ENCODE measurements at regions not wholly inside any gene's neighbourhood (a gene's known extent, or its start where the extent isn't known, plus 50 kb on each side); places are given as distances from the start of the nearest gene placed in this dataset.

GRCh38 chr15:30770759-30771158 lies 133.0 kb upstream of the FAN1 start:
- Histone ChIP-seq H2AFZ (ENCODE audit: low read depth) (no peak overlapping the region), H3K9me3 (no peaks in the 10 kb centered on the region), H3K27me3 (ENCODE audit: insufficient read depth) (no peaks in the 10 kb centered on the region), H3K27ac (ENCODE audit: low read depth in 2 of 2, low read length in 1 of 2) (no peak overlapping the region), H3K36me3 (replicated peaks in 1 of 2; ENCODE audit: control insufficient read depth in 1 of 2, insufficient read depth in 2 of 2, low read length in 1 of 2) (peaks cover 0 to 6% of the 10 kb centered on the region in 2 experiments), H3K79me2 (ENCODE audit: insufficient read depth) (no peaks in the 10 kb centered on the region), H3K4me1 (ENCODE audit: control insufficient read depth in 1 of 2, insufficient read depth in 2 of 2, low read depth in 1 of 2, low read length in 1 of 2) (no peaks in the 10 kb centered on the region), H3F3A (replicated peaks; ENCODE audit: insufficient read depth) (no peaks in the 10 kb centered on the region), H3K4me3 (ENCODE audit: low read depth in 2 of 2, low read length in 1 of 2) (no peak overlapping the region), H3K9ac (no peak overlapping the region), H4K20me1 (ENCODE audit: insufficient read depth) (no peaks in the 10 kb centered on the region), H3K9me2 (no peaks in the 10 kb centered on the region), H3K4me2 (no peak overlapping the region)
- WGBS (ENCODE audit: low lambda C conversion rate): 97% methylated on average over 17 of the region's 17 CpGs
- POLR2A ChIA-PET: no interaction called here
- DNase-seq: no peak
- CTCF ChIA-PET: no interaction called here
- no peak for TF ChIP-seq NFIC (IDR thresholded peaks at IDR 0.05; ENCODE audit: borderline replicate concordance)
- no peak for TF ChIP-seq SIN3A (IDR thresholded peaks at IDR 0.05; ENCODE audit: borderline replicate concordance, low read depth, low read length)
- TF ChIP-seq MXI1 (IDR thresholded peaks at IDR 0.05; ENCODE audit: low read depth, low read length): no peak
- no peak for TF ChIP-seq SMC3 (IDR thresholded peaks at IDR 0.05; ENCODE audit: low read depth, low read length)
- TF ChIP-seq YY1 (IDR thresholded peaks at IDR 0.05; ENCODE audit: low read depth): no peak
- no peak for TF ChIP-seq GABPA (IDR thresholded peaks at IDR 0.05; ENCODE audit: low read depth)
- TF ChIP-seq TEAD4 (IDR thresholded peaks at IDR 0.05; ENCODE audit: borderline replicate concordance, insufficient read depth): no peak
- TF ChIP-seq POLR2AphosphoS5 (IDR thresholded peaks at IDR 0.05; ENCODE audit: low read depth, low read length): no peak
- TF ChIP-seq CHD2 (IDR thresholded peaks at IDR 0.05; ENCODE audit: low read length, partially characterized antibody): no peak
- TF ChIP-seq RFX5 (IDR thresholded peaks at IDR 0.05; ENCODE audit: low read length): no peak
- no peak for TF ChIP-seq EP300 (IDR thresholded peaks at IDR 0.05; ENCODE audit: borderline replicate concordance in 1 of 2, low read depth in 1 of 2, low read length in 1 of 2)

- CTCF ChIA-PET: no interaction called here
- WGBS (ENCODE audit: low lambda C conversion rate): 88% methylated on average over 17 of the region's 17 CpGs
- POLR2A ChIA-PET: no interaction called here
Measured at GRCh38 chr15:30783019-30783418, 120.7 kb upstream of the FAN1 start.

More at GRCh38 chr15:30783019-30783418, 120.7 kb upstream of the FAN1 start:
- no peak overlapping the region for H3K4me3 ChIP-seq (ENCODE audit: low read depth in 2 of 2, low read length in 1 of 2)
- no peak for DNase-seq
- no peak overlapping the region for H3K4me2 ChIP-seq
- H4K20me1 ChIP-seq (ENCODE audit: insufficient read depth): no peaks in the 10 kb centered on the region
- no peak for TF ChIP-seq NFIC (IDR thresholded peaks at IDR 0.05; ENCODE audit: borderline replicate concordance)
- TF ChIP-seq ZBTB33 (IDR thresholded peaks at IDR 0.05; ENCODE audit: borderline replicate concordance, low read depth): no peak
- H3K27me3 ChIP-seq (ENCODE audit: insufficient read depth): no peaks in the 10 kb centered on the region
- no peak overlapping the region for H3K9ac ChIP-seq
- H3K79me2 ChIP-seq (ENCODE audit: insufficient read depth): no peaks in the 10 kb centered on the region
- no peaks in the 10 kb centered on the region for H3K4me1 ChIP-seq (ENCODE audit: control insufficient read depth in 1 of 2, insufficient read depth in 2 of 2, low read depth in 1 of 2, low read length in 1 of 2)
- H2AFZ ChIP-seq (ENCODE audit: low read depth): no peak overlapping the region
- H3K9me2 ChIP-seq: no peaks in the 10 kb centered on the region
- no peaks in the 10 kb centered on the region for H3F3A ChIP-seq (replicated peaks; ENCODE audit: insufficient read depth)
- H3K36me3 ChIP-seq (replicated peaks in 1 of 2; ENCODE audit: control insufficient read depth in 1 of 2, insufficient read depth in 2 of 2, low read length in 1 of 2): no peaks in the 10 kb centered on the region
- no peak overlapping the region for H3K27ac ChIP-seq (ENCODE audit: low read depth in 2 of 2, low read length in 1 of 2)
- no peaks in the 10 kb centered on the region for H3K9me3 ChIP-seq
